SK-N-SH treated with all-trans-retinoic acid at 6 μM for 48 hours (cell line): ENCODE measurements at regions not wholly inside any gene's neighbourhood (a gene's known extent, or its start where the extent isn't known, plus 50 kb on each side); places are given as distances from the start of the nearest gene placed in this dataset.
"Not testable (repeated sequence)": the region's sequence is repeated elsewhere in the genome, so short reads cannot be mapped to it uniquely, and the experiment has no call there.

Source experiments
- ARNTL ChIP-seq: fragments of 450-650 bp; formaldehyde crosslinking; IDR thresholded peaks from 2 replicates; pipeline ENCODE4 v1.5.0; 2020; ENCODE audit warnings: low read depth, mild to moderate bottlenecking, moderate library complexity, borderline replicate concordance
- ESRRG ChIP-seq: fragments of 250-450 bp; sonication (Bioruptor Pico); IDR thresholded peaks from 2 replicates; pipeline ENCODE4 v1.6.1; 2021; ENCODE audit warnings: mild to moderate bottlenecking
- GLIS3 ChIP-seq: fragments of 250-450 bp; sonication (Bioruptor Pico); IDR thresholded peaks from 2 replicates; pipeline ENCODE4 v1.5.0; 2020; ENCODE audit warnings: mild to moderate bottlenecking, moderate library complexity
- ISL1 ChIP-seq: fragments of 250-450 bp; sonication (Bioruptor Pico); IDR thresholded peaks from 2 replicates; pipeline ENCODE4 v2.1.2; 2022; ENCODE audit warnings: mild to moderate bottlenecking, moderate library complexity
- OSR1 ChIP-seq: fragments of 250-450 bp; sonication (Bioruptor Pico); IDR thresholded peaks from 2 replicates; pipeline ENCODE4 v1.8.0; 2022; ENCODE audit warnings: moderate library complexity, mild to moderate bottlenecking, inconsistent platforms
- TCF4 ChIP-seq: fragments of 250-450 bp; sonication (Bioruptor Pico); IDR thresholded peaks from 2 replicates; pipeline ENCODE4 v1.8.0; 2021; ENCODE audit warnings: mild to moderate bottlenecking, moderate library complexity, borderline replicate concordance
- ZFP3 ChIP-seq: fragments of 250-450 bp; sonication (Bioruptor Pico); IDR thresholded peaks from 2 replicates; pipeline ENCODE4 v1.5.0; 2020; ENCODE audit warnings: mild to moderate bottlenecking, moderate library complexity
- ZFP30 ChIP-seq: fragments of 450-650 bp; formaldehyde crosslinking; IDR thresholded peaks from 2 replicates; pipeline ENCODE4 v1.5.0; 2022; ENCODE audit warnings: mild to moderate bottlenecking, moderate library complexity

GRCh38 chr9:30646639-30647038, 1737.8 kb upstream of the ACO1 start:
- not testable (repeated sequence) for TF ChIP-seq ARNTL (CRISPR knock-in tag); ISL1; TCF4 (CRISPR knock-in tag); ESRRG; ZFP30 (CRISPR knock-in tag); ZFP3 (CRISPR knock-in tag); OSR1 (CRISPR knock-in tag); GLIS3 (CRISPR knock-in tag)
